GM12892 (cell line): ENCODE measurements at regions not wholly inside any gene's neighbourhood (a gene's known extent, or its start where the extent isn't known, plus 50 kb on each side); places are given as distances from the start of the nearest gene placed in this dataset.

Experiments used
- POLR2A ChIP-seq: IDR thresholded peaks from 2 replicates; pipeline ENCODE4 v1.6.1; 2011; ENCODE audit warnings: low read depth, low read length, control low read depth
- POLR2AphosphoS5 ChIP-seq: IDR thresholded peaks from 2 replicates; pipeline ENCODE4 v1.6.1; 2011; ENCODE audit warnings: low read depth, low read length, control low read depth
- TAF1 ChIP-seq: IDR thresholded peaks from 2 replicates; pipeline ENCODE4 v1.6.1; 2011; ENCODE audit warnings: low read depth, mild to moderate bottlenecking, control low read depth, low read length, borderline replicate concordance

DNA sequence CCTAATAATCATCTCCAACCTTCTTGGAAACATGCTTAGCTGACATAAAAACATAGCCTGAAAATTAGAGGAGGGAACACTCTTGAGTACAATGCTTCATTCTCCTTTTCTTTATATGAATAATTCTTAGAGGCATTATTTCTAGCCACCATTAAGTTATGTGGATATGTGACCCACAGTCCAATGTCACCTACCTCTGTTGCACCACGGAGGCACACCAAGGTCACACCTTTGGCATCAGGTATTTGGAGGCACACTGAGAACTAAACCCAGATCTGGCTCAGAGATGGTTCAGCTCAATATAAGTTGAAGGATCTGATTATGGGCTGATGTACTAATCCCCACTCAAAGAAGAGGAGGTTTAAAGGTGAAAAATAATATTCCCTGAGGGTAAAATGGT lies 385.1 kb downstream of the POM121L12 start:
- TF ChIP-seq POLR2AphosphoS5, result no peak
- no peak for TF ChIP-seq POLR2A
- no peak for TF ChIP-seq TAF1
